Vagina (tissue), 2 donors: ENCODE measurements at regions not wholly inside any gene's neighbourhood (a gene's known extent, or its start where the extent isn't known, plus 50 kb on each side); places are given as distances from the start of the nearest gene placed in this dataset.

Source experiments
- CTCF ChIP-seq, 3 experiments: fragments of 450-650 bp in 2 of 3; fragments of 200-600 bp in 1 of 3; sonication (generic) in 1 of 3; IDR thresholded peaks; one replicate each; pipeline ENCODE4 v1.5.1; 2017 to 2019; ENCODE audit warnings: antibody characterized with exemption in 3 of 3, mild to moderate bottlenecking in 2 of 3, moderate library complexity in 2 of 3
- POLR2A ChIP-seq, 2 donors: fragments of 450-650 bp; IDR thresholded peaks; one replicate each; pipeline ENCODE4 v1.6.1; 2017; ENCODE audit warnings: antibody characterized with exemption in 2 of 2, mild to moderate bottlenecking in 2 of 2, moderate library complexity in 2 of 2
- POLR2AphosphoS5 ChIP-seq, 2 donors: sonication (generic); formaldehyde crosslinking; IDR thresholded peaks; one replicate each; pipeline ENCODE4 v1.9.0; 2017; ENCODE audit warnings: antibody characterized with exemption in 2 of 2, mild to moderate bottlenecking in 2 of 2, low read depth in 1 of 2; ENCODE audit not compliant: insufficient read depth in 1 of 2

- no peak for TF ChIP-seq POLR2A (IDR thresholded peaks at IDR 0.05)
- no peak for TF ChIP-seq CTCF (IDR thresholded peaks at IDR 0.05)
- TF ChIP-seq POLR2AphosphoS5 (IDR thresholded peaks at IDR 0.05; ENCODE audit: insufficient read depth in 1 of 2, low read depth in 1 of 2): no peak
These were observed 309.9 kb upstream of the ASIC2 start for GRCh38 chr17:33602981-33603380.
